ENCODE measurements at regions not wholly inside any gene's neighbourhood (a gene's known extent, or its start where the extent isn't known, plus 50 kb on each side); places are given as distances from the start of the nearest gene placed in this dataset.

DNA sequence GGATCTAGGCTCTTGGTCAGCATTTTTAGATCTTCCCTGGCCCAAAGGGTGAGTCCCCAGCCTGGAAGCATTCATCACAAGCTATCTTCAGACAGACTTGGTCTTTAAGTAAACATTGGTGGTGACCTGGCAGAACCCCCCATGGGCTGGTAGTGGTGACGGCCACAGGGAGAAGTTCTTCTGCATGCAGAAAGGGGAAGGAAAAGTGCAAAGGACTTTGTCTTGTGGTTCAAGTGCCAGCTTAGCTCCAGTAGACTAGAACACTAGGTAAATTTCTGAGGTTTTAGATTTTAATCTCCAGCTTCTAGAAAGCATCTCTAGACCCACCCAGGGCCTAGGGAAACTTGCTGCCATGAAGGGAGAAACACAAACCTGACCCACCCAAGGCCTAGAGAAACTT lies 584.0 kb downstream of the CHSY3 start:
- H3K9ac ChIP-seq (ENCODE audit: insufficient read depth in 1 of 2, low read depth in 2 of 2, low read length in 2 of 2), result no peak overlapping the region
- H2AFZ ChIP-seq (ENCODE audit: low read depth, low read length), result no peak overlapping the region
- intact Hi-C loops (cut with micrococcal nuclease) (no loop called here), in situ Hi-C loops (cut with MboI) (no loop called here)
- ChIA-PET POLR2A (no interaction called here), CTCF (ENCODE audit: low intra/inter-chr PET ratio) (no interaction called here)
- DNase-seq (ENCODE audit: extremely low read depth in 1 of 4, low spot score in 3 of 4) (no peak), FAIRE-seq (no peak), ATAC-seq (no peak)
- no peak overlapping the region for H3K4me3 ChIP-seq
- H3K27me3 ChIP-seq (ENCODE audit: control insufficient read depth in 2 of 2, insufficient read depth in 2 of 2, low read length in 2 of 2), result no peaks in the 10 kb centered on the region
- H3K4me1 ChIP-seq (replicated peaks in 1 of 2; ENCODE audit: control insufficient read depth in 2 of 2, insufficient read depth in 2 of 2, low read length in 2 of 2), result no peaks in the 10 kb centered on the region
- H3K9me1 ChIP-seq (ENCODE audit: control insufficient read depth, insufficient read depth, low read length), result no peaks in the 10 kb centered on the region
- no peak overlapping the region for H3K27ac ChIP-seq (ENCODE audit: extremely low read depth, low read depth, low read length)
- WGBS (ENCODE audit: insufficient coverage, low coverage, missing lambda C conversion rate), result 0% methylated on average over 1 of the region's 1 CpG
- TF ChIP-seq SETDB1 (IDR thresholded peaks at IDR 0.05; ENCODE audit: low read length), result no peak
- TF ChIP-seq ZC3H11A (IDR thresholded peaks at IDR 0.05; ENCODE audit: low read depth, low read length), result no peak
- TF ChIP-seq, protein P1, sequence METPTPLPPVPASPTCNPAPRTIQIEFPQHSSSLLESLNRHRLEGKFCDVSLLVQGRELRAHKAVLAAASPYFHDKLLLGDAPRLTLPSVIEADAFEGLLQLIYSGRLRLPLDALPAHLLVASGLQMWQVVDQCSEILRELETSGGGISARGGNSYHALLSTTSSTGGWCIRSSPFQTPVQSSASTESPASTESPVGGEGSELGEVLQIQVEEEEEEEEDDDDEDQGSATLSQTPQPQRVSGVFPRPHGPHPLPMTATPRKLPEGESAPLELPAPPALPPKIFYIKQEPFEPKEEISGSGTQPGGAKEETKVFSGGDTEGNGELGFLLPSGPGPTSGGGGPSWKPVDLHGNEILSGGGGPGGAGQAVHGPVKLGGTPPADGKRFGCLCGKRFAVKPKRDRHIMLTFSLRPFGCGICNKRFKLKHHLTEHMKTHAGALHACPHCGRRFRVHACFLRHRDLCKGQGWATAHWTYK (CRISPR knock-in tag; IDR thresholded peaks at IDR 0.05), result no peak
- no peak for TF ChIP-seq NR1H2 (CRISPR knock-in tag; IDR thresholded peaks at IDR 0.05)
- TF ChIP-seq, protein P2, sequence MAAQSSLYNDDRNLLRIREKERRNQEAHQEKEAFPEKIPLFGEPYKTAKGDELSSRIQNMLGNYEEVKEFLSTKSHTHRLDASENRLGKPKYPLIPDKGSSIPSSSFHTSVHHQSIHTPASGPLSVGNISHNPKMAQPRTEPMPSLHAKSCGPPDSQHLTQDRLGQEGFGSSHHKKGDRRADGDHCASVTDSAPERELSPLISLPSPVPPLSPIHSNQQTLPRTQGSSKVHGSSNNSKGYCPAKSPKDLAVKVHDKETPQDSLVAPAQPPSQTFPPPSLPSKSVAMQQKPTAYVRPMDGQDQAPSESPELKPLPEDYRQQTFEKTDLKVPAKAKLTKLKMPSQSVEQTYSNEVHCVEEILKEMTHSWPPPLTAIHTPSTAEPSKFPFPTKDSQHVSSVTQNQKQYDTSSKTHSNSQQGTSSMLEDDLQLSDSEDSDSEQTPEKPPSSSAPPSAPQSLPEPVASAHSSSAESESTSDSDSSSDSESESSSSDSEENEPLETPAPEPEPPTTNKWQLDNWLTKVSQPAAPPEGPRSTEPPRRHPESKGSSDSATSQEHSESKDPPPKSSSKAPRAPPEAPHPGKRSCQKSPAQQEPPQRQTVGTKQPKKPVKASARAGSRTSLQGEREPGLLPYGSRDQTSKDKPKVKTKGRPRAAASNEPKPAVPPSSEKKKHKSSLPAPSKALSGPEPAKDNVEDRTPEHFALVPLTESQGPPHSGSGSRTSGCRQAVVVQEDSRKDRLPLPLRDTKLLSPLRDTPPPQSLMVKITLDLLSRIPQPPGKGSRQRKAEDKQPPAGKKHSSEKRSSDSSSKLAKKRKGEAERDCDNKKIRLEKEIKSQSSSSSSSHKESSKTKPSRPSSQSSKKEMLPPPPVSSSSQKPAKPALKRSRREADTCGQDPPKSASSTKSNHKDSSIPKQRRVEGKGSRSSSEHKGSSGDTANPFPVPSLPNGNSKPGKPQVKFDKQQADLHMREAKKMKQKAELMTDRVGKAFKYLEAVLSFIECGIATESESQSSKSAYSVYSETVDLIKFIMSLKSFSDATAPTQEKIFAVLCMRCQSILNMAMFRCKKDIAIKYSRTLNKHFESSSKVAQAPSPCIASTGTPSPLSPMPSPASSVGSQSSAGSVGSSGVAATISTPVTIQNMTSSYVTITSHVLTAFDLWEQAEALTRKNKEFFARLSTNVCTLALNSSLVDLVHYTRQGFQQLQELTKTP (IDR thresholded peaks at IDR 0.05; ENCODE audit: low read depth in 1 of 2, partially characterized antibody in 2 of 2), result no peak
- TF ChIP-seq ZNF57 (CRISPR knock-in tag; IDR thresholded peaks at IDR 0.05), result no peak
- no peak for TF ChIP-seq NR2F6 (CRISPR knock-in tag; IDR thresholded peaks at IDR 0.05)
- TF ChIP-seq PRMT5 (CRISPR knock-in tag; IDR thresholded peaks at IDR 0.05), result no peak
- TF ChIP-seq, protein P3, sequence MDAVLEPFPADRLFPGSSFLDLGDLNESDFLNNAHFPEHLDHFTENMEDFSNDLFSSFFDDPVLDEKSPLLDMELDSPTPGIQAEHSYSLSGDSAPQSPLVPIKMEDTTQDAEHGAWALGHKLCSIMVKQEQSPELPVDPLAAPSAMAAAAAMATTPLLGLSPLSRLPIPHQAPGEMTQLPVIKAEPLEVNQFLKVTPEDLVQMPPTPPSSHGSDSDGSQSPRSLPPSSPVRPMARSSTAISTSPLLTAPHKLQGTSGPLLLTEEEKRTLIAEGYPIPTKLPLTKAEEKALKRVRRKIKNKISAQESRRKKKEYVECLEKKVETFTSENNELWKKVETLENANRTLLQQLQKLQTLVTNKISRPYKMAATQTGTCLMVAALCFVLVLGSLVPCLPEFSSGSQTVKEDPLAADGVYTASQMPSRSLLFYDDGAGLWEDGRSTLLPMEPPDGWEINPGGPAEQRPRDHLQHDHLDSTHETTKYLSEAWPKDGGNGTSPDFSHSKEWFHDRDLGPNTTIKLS (IDR thresholded peaks at IDR 0.05; ENCODE audit: borderline replicate concordance, low read depth), result no peak
- TF ChIP-seq ZNF696 (CRISPR knock-in tag; conservative IDR thresholded peaks at IDR 0.05), result no peak
- no peak for TF ChIP-seq RAD21 (CRISPR knock-in tag; conservative IDR thresholded peaks at IDR 0.05 in 1 of 2, IDR thresholded peaks at IDR 0.05 in 1 of 2)
- no peaks in the 10 kb centered on the region for H3K36me3 ChIP-seq (ENCODE audit: control insufficient read depth, insufficient read depth, low read length)
- no peaks in the 10 kb centered on the region for H3K79me2 ChIP-seq (ENCODE audit: control insufficient read depth, insufficient read depth, low read length)
- no peak overlapping the region for H3K4me2 ChIP-seq (ENCODE audit: insufficient read depth, low read length)
- no peaks in the 10 kb centered on the region; the same call in 1 of the 2 replicates for H3K9me3 ChIP-seq (replicated peaks; ENCODE audit: control insufficient read depth, insufficient read depth, low read depth, low read length)
- H4K20me1 ChIP-seq (replicated peaks; ENCODE audit: control insufficient read depth, insufficient read depth, low read length), result no peaks in the 10 kb centered on the region
- BruUV-seq (replicated peaks), result no TSS peak
